ENCODE measurements at regions not wholly inside any gene's neighbourhood (a gene's known extent, or its start where the extent isn't known, plus 50 kb on each side); places are given as distances from the start of the nearest gene placed in this dataset.

DNA sequence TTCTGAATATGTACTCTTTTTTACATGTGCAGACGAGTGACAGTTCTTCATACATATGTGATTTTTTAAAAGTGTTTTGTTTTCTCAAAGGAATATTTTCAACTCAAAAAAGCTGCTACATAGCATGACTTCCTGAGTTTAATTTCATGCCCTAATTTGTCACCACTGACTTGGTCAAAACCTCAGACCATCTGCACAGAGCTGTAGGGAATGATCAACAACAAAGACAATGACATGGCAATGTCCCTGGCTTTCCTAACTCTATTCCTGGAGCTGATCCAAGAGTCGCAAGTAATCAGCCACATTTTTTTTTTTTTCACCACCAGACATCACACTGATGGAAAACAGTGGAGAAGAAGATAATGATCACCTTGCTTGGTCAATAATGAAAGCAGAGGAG lies 97.7 kb downstream of the TMA16 start:
- ChIA-PET POLR2A (no interaction called here), CTCF (interaction anchor here (0.6 to 2.3 kb wide), 8 partner anchors 10 to 103 kb away, joined by 3 to 10 read pairs (median 3); no protein-coding TSS in a partner anchor)

DNA sequence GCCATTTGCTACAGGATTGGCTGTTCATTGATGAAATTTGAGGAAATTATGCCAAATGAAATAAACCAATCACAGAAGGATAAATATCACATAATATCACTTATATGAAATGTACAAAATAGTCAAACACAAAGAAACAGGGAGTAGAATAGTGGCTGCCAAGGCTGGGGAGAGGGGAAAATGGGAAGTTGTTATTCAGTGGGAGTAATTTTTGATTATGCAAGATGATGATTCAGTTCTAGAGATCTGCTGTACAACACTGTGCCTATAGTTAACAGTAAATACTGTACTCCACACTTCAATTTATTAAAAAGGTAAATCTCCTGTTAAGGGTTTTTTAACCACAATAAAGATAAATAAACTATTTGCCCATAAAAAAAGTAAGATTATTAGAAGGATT lies 101.1 kb downstream of the TMA16 start:
- ChIA-PET POLR2A (no interaction called here), CTCF (interaction anchor here (1.3 to 1.6 kb wide), 2 partner anchors 10 to 13 kb away, joined by 3 to 4 read pairs; no protein-coding TSS in a partner anchor)

More for the DNA sequence above, 97.7 kb downstream of the TMA16 start:
- no peak for TF ChIP-seq CTCF (IDR thresholded peaks at IDR 0.05; ENCODE audit: control extremely low read depth, extremely low read depth, low read depth, missing control alignments)
- DNase-seq (ENCODE audit: extremely low spot score) = no peak

DNA sequence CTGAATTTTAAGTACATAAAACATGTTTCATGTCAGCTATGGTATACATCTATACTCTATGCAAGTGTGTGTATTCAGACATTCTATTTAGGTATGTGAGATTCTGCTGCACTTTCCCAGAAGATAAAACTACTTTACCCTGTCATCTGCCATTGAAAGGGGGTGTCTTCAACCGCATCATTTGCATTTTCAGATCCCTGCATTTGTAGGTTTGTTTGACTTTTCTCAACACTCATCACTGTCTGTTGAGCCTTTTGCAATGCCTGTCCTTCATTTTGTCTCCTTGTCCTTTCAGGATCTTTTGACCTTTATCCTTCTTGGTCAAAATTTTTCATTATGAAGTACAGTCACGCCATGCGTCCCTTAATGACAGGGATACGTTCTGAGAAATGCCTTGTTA lies 103.5 kb downstream of the TMA16 start:
- POLR2A ChIA-PET = no interaction called here
- TF ChIP-seq CTCF (IDR thresholded peaks at IDR 0.05; ENCODE audit: control extremely low read depth, extremely low read depth, low read depth, missing control alignments) = no peak
- DNase-seq (ENCODE audit: extremely low spot score) = no peak
- CTCF ChIA-PET = interaction anchor here (1.1 kb wide), 1 partner anchor 13 kb away, joined by 5 read pairs; no protein-coding TSS in a partner anchor

More for the DNA sequence above, 101.1 kb downstream of the TMA16 start:
- DNase-seq (ENCODE audit: extremely low spot score) = no peak
- no peak for TF ChIP-seq CTCF (IDR thresholded peaks at IDR 0.05; ENCODE audit: control extremely low read depth, extremely low read depth, low read depth, missing control alignments)

- no peak for DNase-seq (ENCODE audit: extremely low spot score)
- ChIA-PET CTCF (interaction anchor here (0.9 to 1.2 kb wide), 4 partner anchors 9 to 50 kb away, joined by 3 to 6 read pairs (median 4); no protein-coding TSS in a partner anchor), POLR2A (no interaction called here)
- no peak for TF ChIP-seq CTCF (IDR thresholded peaks at IDR 0.05; ENCODE audit: control extremely low read depth, extremely low read depth, low read depth, missing control alignments)
Observed at GRCh38 chr4:163598489-163598888, 104.0 kb downstream of the TMA16 start.

GRCh38 chr4:163600727-163601126 lies 106.2 kb downstream of the TMA16 start:
- TF ChIP-seq CTCF (IDR thresholded peaks at IDR 0.05; ENCODE audit: control extremely low read depth, extremely low read depth, low read depth, missing control alignments) = no peak
- ChIA-PET POLR2A (no interaction called here), CTCF (no interaction called here)
- DNase-seq (ENCODE audit: extremely low spot score) = no peak

GRCh38 chr4:163603257-163603656 lies 108.8 kb downstream of the TMA16 start:
- POLR2A ChIA-PET = no interaction called here
- CTCF ChIA-PET = interaction anchor here (1.2 to 1.3 kb wide), 2 partner anchors 12 to 25 kb away, joined by 3 read pairs; no protein-coding TSS in a partner anchor
- no peak for DNase-seq (ENCODE audit: extremely low spot score)
- TF ChIP-seq CTCF (IDR thresholded peaks at IDR 0.05; ENCODE audit: control extremely low read depth, extremely low read depth, low read depth, missing control alignments) = no peak

All from GM10248 (cell line).